ENCODE measurements at regions not wholly inside any gene's neighbourhood (a gene's known extent, or its start where the extent isn't known, plus 50 kb on each side); places are given as distances from the start of the nearest gene placed in this dataset.

DNA sequence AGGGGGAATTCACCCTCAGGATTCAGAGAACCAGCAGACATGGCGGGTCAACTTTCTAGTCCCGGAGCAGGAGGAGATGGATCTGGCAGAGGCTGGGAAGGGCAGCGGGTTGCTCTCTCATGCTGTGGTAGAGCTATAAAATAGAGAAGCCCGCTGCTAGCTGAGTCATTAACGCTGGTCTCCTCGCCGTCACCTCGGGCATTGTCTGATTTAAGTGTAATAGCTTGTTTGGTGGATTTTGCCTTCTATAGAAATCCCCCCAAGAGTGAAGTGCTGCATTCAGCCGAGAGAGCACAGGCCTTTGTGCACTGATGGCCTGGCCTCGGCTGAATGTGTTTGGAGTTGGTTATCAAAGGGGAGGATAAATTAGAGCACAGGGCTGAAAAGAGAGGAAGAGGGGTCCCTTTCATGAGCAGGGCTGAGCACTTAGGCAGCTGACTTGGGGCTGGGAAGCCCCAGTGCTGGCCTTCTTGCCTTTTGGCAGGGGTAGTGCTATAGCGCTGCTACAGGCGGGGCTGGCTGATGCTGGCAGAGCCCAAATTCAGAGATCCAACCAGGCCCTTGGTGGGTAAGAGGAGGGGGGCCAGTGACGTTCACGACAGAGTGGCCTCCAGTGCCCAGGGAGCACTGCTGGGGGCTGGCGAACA lies 161.1 kb upstream of the CADM1 start:
- Mint-ChIP-seq H3K9me3 (no peaks in the 10 kb centered on the region), H3K4me3 (no peak overlapping the region), H3K27ac (no peak overlapping the region), H3K36me3 (no peaks in the 10 kb centered on the region), H3K4me1 (no peaks in the 10 kb centered on the region), H3K27me3 (peaks cover 18% of the 10 kb centered on the region)
- ATAC-seq = no peak

- ATAC-seq = no peak
Observed at GRCh38 chr11:115664313-115664712, 160.1 kb upstream of the CADM1 start.

DNA sequence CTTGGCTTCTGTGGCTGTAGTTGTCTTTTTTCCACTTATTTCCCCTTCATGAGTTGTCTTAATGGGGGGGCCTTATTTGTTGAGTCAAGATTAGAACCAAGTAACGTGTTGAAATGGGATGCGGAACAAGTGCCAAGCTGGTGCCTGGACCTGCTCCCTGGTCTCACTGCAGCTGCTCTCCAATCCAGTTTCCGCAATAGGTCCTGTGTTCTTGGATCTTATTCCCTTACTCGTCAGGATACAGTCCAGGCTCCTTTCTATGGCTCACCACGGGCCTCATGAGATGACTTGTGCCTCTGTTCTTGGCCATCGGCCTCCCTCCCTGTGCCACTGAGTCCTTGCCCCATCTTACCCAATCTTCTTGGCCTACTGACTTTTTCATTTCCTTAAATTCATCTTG lies 159.6 kb upstream of the CADM1 start:
- H3K4me3 Mint-ChIP-seq = no peak overlapping the region

More at GRCh38 chr11:115664313-115664712, 160.1 kb upstream of the CADM1 start:
- H3K27ac Mint-ChIP-seq = no peak overlapping the region
- no peaks in the 10 kb centered on the region for H3K9me3 Mint-ChIP-seq
- no peak overlapping the region for H3K4me3 Mint-ChIP-seq
- H3K36me3 Mint-ChIP-seq = no peaks in the 10 kb centered on the region
- peaks cover 22% of the 10 kb centered on the region for H3K27me3 Mint-ChIP-seq
- no peaks in the 10 kb centered on the region for H3K4me1 Mint-ChIP-seq

DNA sequence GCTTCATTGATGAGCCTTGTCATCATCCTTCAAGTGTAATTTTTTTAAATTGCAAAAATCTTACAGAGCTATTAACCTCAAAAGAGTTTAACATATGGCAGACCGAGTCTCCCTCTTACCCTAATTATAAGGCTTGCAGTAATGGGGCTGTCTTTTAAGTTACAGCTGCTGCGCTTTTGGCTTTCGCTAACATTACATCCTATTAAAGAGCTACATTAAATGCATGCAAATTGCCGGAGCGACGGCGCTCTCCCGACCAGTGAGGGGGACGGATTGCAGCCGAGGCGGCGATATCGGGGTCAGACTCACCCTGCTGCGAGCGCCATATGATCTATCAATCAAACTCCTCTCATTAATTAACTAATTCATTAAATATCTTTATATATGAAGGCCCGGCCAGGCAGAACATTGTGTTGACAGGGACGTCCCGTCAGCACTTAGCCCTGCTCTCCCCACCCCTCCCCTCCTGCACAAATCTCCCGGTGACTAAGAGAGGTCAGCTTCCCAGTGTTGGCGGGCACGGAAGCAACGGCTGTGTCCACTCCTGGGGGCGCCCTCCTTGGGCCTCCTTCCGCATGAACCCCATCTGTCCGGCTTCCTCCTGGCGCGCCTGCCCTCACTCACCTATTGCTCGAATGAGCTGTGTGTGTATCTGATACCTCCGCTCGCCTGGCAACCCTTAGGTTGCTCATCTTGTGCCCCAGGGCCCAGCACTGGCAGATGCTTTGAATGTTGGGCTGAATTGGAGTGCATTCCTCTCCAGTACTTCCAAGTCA lies 156.0 kb upstream of the CADM1 start:
- ATAC-seq = no peak
- H3K9me3 Mint-ChIP-seq = no peaks in the 10 kb centered on the region
- H3K27me3 Mint-ChIP-seq = peaks cover 29% of the 10 kb centered on the region
- no peaks in the 10 kb centered on the region for H3K4me1 Mint-ChIP-seq
- H3K36me3 Mint-ChIP-seq = no peaks in the 10 kb centered on the region
- H3K4me3 Mint-ChIP-seq = no peak overlapping the region
- no peak overlapping the region for H3K27ac Mint-ChIP-seq

More for the DNA sequence above, 159.6 kb upstream of the CADM1 start:
- ATAC-seq = no peak
- no peaks in the 10 kb centered on the region for H3K4me1 Mint-ChIP-seq
- H3K9me3 Mint-ChIP-seq = no peaks in the 10 kb centered on the region
- H3K27me3 Mint-ChIP-seq = peaks cover 21% of the 10 kb centered on the region
- H3K36me3 Mint-ChIP-seq = no peaks in the 10 kb centered on the region
- H3K27ac Mint-ChIP-seq = no peak overlapping the region

DNA sequence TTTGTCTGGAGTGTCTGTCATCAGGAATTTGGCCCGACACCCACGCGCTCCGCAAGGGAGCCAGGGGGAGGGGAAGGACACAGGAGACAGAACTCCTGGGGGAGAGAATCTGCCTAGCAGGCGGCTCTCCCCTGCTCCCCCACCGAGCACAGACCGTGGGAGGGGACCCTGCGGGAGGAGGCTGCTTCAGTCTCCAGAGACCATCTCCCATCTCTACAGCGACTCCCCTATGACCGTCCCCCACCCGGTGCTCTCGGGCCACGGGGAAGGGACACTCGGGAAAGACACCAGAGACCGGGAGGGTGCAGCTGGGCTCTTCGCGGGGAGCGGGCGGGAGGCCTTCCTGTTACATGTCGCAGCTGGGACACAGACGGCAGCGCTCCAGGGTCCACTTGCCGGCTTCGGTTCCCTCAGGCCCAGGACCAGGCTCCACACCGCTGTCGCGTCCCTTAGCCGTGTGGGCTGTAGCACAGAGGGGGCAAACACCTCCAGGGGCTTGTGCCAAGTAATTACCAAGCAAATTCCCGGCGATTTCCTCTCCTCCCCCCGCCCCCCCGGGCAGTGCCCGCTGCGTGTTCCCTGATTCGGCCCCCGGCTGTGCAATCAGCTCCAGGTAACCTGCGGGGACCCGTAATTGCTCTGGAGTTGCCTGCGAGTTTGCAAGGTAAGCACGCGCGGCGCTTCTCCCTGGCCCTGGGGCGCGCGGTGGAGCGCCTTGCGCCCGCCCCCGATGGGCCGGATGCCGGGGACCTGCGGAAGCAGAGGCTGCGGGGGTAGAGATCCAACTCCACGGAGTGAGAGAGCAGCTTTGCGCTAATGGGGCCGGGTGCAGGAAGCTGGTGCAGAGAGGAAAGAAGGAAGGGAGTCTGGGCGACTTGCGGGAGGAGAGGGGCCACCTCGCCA lies 155.1 kb upstream of the CADM1 start:
- peaks cover 31% of the 10 kb centered on the region for H3K27me3 Mint-ChIP-seq
- ATAC-seq = no peak

DNA sequence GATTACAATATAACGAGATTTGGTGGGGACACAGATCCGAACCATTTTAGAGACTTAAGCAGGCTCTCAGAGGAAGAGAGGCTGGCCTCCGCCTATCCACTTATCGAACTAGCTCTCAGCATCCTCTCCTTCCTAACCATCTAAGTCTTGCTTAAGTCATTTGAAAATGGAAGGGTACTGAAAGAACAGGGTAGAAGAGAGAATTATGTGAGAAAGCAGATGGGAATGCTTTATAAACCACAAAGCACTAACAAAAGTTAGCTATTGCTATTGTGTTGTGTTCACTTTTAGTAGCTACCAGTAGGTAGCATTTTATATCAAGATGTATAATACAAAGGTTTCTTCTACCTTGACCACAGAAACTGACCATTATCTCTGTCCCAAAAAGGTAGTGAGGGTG lies 153.4 kb upstream of the CADM1 start:
- no peak for ATAC-seq
- H3K4me1 Mint-ChIP-seq = no peaks in the 10 kb centered on the region
- H3K27ac Mint-ChIP-seq = no peak overlapping the region
- H3K9me3 Mint-ChIP-seq = no peaks in the 10 kb centered on the region
- peaks cover 31% of the 10 kb centered on the region for H3K27me3 Mint-ChIP-seq
- H3K36me3 Mint-ChIP-seq = no peaks in the 10 kb centered on the region
- H3K4me3 Mint-ChIP-seq = no peak overlapping the region

More for the DNA sequence above, 155.1 kb upstream of the CADM1 start:
- Mint-ChIP-seq H3K27ac (no peak overlapping the region), H3K9me3 (no peaks in the 10 kb centered on the region), H3K4me3 (no peak overlapping the region), H3K4me1 (no peaks in the 10 kb centered on the region), H3K36me3 (no peaks in the 10 kb centered on the region)

DNA sequence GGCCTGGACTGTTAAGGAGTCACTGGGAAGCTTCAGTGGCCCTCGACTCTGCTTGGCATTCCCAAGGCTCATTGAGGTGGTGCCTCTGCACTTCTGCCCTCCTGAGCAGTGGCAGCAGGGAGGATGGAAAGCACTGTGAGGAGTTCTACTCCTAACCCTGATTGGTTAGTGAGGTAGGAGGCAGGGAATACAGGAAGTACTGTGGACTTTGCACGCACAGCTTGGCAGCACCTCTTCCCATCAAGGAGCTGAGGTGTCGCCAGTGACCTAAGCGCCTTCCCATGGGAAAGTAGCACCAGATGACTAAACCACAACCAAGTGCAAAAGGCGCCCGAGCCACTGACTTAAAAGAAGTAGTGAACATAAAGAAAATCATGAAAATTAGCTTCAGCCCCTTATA lies 152.5 kb upstream of the CADM1 start:
- no peak overlapping the region for H3K27ac Mint-ChIP-seq
- H3K36me3 Mint-ChIP-seq = no peaks in the 10 kb centered on the region
- H3K4me1 Mint-ChIP-seq = no peaks in the 10 kb centered on the region
- no peak for ATAC-seq
- peaks cover 40% of the 10 kb centered on the region for H3K27me3 Mint-ChIP-seq
- no peaks in the 10 kb centered on the region for H3K9me3 Mint-ChIP-seq
- no peak overlapping the region for H3K4me3 Mint-ChIP-seq

- Mint-ChIP-seq H3K9me3 (peaks cover 3% of the 10 kb centered on the region), H3K4me1 (no peaks in the 10 kb centered on the region), H3K27ac (no peak overlapping the region), H3K4me3 (no peak overlapping the region), H3K27me3 (peaks cover 46% of the 10 kb centered on the region), H3K36me3 (no peaks in the 10 kb centered on the region)
- ATAC-seq = no peak
Observed at GRCh38 chr11:115656041-115656440, 151.8 kb upstream of the CADM1 start.

GRCh38 chr11:115654792-115655191 lies 150.6 kb upstream of the CADM1 start:
- H3K27ac Mint-ChIP-seq = no peak overlapping the region
- H3K27me3 Mint-ChIP-seq = peaks cover 40% of the 10 kb centered on the region

DNA sequence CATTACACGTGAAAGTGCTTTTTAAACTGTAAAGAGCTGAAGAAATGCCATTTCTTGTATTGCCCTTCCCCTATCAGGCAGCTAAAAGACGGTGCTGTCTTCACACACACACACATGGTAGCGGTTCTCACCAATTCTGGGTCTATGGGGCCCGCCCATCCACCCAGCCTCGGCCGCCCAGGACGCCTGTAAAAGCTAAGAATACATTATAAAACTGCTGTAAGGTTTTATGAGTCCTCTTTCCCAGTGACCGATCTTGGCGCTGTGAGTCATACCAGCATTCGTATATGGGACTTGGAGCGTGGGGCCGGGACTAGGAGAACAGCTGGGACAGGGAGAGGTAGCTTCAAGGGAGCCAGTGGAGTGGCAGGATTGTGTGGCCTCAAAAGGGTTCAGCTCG lies 149.7 kb upstream of the CADM1 start:
- H3K27me3 Mint-ChIP-seq = peaks cover 38% of the 10 kb centered on the region
- peaks cover 3% of the 10 kb centered on the region for H3K9me3 Mint-ChIP-seq
- no peak for ATAC-seq
- no peaks in the 10 kb centered on the region for H3K4me1 Mint-ChIP-seq
- H3K27ac Mint-ChIP-seq = no peak overlapping the region
- H3K4me3 Mint-ChIP-seq = no peak overlapping the region
- no peaks in the 10 kb centered on the region for H3K36me3 Mint-ChIP-seq

More at GRCh38 chr11:115654792-115655191, 150.6 kb upstream of the CADM1 start:
- Mint-ChIP-seq H3K4me3 (no peak overlapping the region), H3K4me1 (no peaks in the 10 kb centered on the region), H3K36me3 (no peaks in the 10 kb centered on the region), H3K9me3 (peaks cover 3% of the 10 kb centered on the region)
- no peak for ATAC-seq

DNA sequence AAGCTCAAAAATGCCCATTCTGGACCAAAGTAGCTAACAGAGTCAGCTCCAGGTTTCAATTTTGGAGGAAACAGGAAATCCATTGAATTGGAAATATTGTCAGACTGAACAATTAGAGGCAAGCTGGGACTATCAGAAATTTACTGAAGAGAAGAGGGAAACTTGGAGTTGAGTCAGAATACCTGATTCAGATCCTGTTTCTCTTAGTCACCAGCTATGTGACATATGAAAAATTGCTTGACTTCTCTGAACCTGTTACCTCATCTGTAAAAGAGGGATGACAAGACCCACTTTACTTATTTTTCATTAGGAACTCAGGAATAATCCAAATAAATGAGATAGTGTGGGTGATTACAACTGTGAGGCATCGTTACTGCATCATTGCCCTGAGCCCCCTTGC lies 148.9 kb upstream of the CADM1 start:
- Mint-ChIP-seq H3K36me3 (no peaks in the 10 kb centered on the region), H3K4me3 (no peak overlapping the region), H3K4me1 (no peaks in the 10 kb centered on the region), H3K27ac (no peak overlapping the region), H3K9me3 (peaks cover 3% of the 10 kb centered on the region), H3K27me3 (peaks cover 30% of the 10 kb centered on the region)
- ATAC-seq = no peak

GRCh38 chr11:115652496-115652895 lies 148.3 kb upstream of the CADM1 start:
- peaks cover 3% of the 10 kb centered on the region for H3K9me3 Mint-ChIP-seq
- H3K27me3 Mint-ChIP-seq = peaks cover 29% of the 10 kb centered on the region
- no peak overlapping the region for H3K27ac Mint-ChIP-seq
- H3K4me1 Mint-ChIP-seq = no peaks in the 10 kb centered on the region
- no peak overlapping the region for H3K4me3 Mint-ChIP-seq
- no peaks in the 10 kb centered on the region for H3K36me3 Mint-ChIP-seq
- ATAC-seq = no peak

DNA sequence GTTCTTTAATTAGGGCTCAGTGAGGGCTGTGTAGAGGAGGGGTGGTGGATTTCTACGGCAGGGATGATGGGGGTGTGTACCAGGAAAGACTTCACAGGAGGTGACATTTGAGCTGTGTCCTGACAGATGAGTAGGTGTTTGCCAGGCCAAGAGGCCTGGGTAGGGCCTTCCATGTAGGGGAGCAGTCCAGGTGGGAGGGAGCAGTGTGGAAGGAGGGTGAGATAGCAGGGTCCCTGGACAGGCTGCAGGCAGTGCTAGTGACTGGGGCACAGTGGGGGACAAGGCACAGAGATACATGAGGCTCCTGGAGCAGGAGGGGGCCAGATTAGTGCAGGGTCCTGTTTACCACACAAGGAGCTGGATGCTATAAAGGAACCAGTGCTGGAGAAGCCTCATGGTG lies 147.9 kb upstream of the CADM1 start:
- Mint-ChIP-seq H3K27me3 (peaks cover 29% of the 10 kb centered on the region), H3K4me3 (no peak overlapping the region), H3K4me1 (no peaks in the 10 kb centered on the region), H3K36me3 (no peaks in the 10 kb centered on the region), H3K9me3 (peaks cover 3% of the 10 kb centered on the region), H3K27ac (no peak overlapping the region)
- ATAC-seq = peak; percentile 32

GRCh38 chr11:115649461-115649860 lies 145.2 kb upstream of the CADM1 start:
- no peaks in the 10 kb centered on the region for H3K36me3 Mint-ChIP-seq
- no peak overlapping the region for H3K4me3 Mint-ChIP-seq
- H3K27ac Mint-ChIP-seq = no peak overlapping the region
- peaks cover 3% of the 10 kb centered on the region for H3K9me3 Mint-ChIP-seq
- H3K4me1 Mint-ChIP-seq = no peaks in the 10 kb centered on the region
- H3K27me3 Mint-ChIP-seq = peaks cover 35% of the 10 kb centered on the region
- ATAC-seq = no peak

DNA sequence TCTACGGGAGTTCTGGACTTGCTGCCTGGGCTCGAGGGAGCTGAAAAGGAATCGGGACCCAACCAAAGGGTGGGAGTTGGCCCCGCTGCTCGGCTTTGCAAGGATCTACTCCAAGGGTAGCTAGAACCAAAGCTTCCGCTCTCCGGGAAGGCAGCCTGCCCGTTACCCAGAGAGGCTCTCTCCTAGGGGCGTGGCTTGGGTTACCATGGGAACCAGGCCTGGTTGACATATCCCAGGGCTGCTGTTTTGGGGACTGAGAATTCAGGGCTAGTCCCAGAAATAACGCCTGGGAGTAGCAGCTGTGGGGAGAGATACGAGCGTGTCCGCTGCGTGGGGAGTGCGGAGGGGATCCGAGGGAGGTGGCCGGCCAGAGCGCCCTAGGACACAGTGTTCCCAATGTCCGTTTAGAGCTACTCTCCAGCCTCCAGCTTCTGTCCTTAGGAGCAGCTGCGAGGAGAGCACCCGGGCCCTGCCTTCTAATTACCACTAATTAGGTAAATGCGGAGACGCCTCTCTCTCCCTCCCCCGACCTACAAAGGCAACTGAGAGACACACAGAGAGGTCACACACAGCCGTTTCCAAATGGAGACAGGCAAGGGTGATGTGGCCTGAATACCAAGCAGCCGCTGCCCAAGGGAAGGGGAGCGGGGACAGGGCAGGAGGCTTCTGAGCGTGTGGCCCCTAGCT lies 141.6 kb upstream of the CADM1 start:
- Mint-ChIP-seq H3K4me1 (no peaks in the 10 kb centered on the region), H3K9me3 (no peaks in the 10 kb centered on the region), H3K4me3 (no peak overlapping the region), H3K27me3 (peaks cover 27% of the 10 kb centered on the region), H3K36me3 (no peaks in the 10 kb centered on the region), H3K27ac (no peak overlapping the region)
- ATAC-seq = no peak
